Anterior cingulate cortex (tissue), 58 donors: ENCODE measurements at regions not wholly inside any gene's neighbourhood (a gene's known extent, or its start where the extent isn't known, plus 50 kb on each side); places are given as distances from the start of the nearest gene placed in this dataset.
"Not testable (repeated sequence)": the region's sequence is repeated elsewhere in the genome, so short reads cannot be mapped to it uniquely, and the experiment has no call there.

Experiments
- DNase-seq, 58 donors: peaks; one replicate each; lab custom pipeline; 2025; lab: John Stamatoyannopoulos, UW

DNA sequence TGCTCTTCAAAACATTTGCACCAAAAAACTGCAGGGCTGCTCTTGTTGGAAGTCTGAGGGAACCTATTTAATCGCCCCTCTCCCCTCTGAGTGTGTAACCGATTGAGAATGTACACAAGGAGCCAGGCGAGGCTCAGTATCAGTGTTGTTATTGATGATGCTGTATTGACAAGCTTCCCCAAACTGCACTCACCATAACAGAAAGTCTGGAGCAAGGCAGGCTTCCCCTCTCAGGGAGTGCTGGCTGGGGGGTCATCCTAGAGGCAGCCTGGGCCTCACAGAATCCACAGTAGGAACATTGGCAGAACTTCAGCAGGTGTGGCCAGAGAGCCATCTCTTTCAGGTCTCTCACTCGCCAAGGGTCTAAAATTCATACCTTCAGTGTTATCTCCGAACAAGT lies 58.1 kb upstream of the TUNAR start:
- no peak for DNase-seq

- DNase-seq, result no peak
Observed at GRCh38 chr14:95817271-95817670, 59.4 kb upstream of the TUNAR start.

DNA sequence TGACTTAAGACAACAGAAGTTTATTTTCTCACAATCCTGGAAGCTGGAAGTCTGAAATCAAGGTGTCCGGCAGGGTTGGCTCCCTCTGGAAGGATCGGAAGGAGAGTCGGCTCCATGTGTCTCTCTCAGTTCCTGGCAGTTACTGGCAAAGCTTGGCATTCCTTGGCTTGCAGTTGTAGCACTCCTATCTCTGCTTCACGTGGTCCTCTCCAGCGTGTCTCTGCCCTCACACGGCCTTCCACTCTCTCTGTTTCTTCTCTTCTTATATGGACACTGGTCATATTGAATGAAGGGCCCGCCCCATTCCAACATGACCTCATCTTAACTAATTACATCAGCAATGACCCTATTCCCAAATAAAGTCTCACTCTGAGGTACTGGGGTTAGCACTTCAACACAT lies 60.1 kb upstream of the TUNAR start:
- no peak for DNase-seq

DNA sequence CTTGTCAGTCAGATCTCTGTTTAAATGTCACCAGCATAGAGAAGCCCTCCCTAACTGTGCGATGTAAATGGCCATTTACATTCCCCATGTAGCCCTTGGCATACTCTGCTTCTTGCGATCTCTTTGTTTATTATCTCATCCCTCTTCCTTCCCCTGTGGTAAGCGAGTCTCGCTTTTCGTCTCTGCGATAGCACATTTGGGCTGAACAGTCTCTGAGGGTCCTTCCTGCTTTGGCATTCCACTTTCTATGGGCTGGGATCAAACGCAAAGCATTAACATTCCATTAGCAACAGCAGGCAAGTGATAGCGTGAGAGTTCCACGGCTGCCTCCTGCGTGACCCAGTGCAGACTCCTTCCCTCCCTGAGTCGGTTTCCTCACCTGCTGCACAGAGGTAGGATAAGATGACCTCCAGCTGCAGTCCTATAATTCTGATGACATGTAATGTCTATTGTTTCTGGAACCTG lies 61.4 kb upstream of the TUNAR start:
- DNase-seq, result no peak

- no peak for DNase-seq
Observed at GRCh38 chr14:95814363-95815225, 62.0 kb upstream of the TUNAR start.

GRCh38 chr14:95811813-95812212 lies 64.8 kb upstream of the TUNAR start:
- DNase-seq, result no peak

GRCh38 chr14:95808371-95808770 lies 68.3 kb upstream of the TUNAR start:
- DNase-seq, result no peak

DNA sequence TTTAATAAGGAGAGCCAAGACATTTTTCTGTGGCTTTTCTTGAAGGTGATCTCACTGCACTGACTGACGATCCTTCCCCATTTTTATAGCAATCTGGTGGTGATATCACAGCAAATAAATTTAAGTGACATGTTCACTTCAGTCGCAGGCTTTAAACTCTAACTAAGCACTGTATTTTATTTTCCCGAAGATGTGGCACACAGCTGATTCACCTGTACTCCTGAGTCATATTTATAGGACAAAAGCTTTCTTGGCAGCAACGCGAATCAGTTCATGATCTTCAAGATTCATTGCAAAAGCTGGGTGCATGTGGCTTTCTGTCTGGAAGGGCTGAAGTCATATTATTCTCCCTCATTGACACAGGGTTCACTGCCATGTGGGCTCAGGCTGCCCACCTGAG lies 79.8 kb upstream of the TUNAR start:
- DNase-seq, result no peak

- DNase-seq, result no peak
Observed at GRCh38 chr14:95787941-95788340, 74.0 kb upstream of the TCL1A start.

DNA sequence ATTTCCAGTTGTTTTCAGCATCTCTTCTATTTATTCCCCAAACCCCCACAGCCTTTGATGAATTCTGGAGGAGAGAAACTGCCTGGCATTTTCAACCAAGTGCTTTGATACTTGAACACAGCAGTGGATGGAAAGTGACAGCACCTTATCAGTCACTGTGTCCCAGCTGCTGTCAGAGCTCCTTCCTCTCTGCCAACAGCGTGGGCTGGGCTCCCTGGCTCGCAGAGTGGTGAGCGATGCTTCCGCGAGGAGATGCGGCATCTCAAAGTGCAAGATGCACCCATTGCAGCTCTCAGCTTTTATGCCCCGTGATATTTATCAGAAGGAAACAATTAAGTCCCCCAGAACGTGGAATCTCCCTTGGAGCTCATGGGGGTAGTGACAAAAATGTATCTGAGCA lies 72.6 kb upstream of the TCL1A start:
- DNase-seq, result peak in 1 of 58 donors; percentile 9

DNA sequence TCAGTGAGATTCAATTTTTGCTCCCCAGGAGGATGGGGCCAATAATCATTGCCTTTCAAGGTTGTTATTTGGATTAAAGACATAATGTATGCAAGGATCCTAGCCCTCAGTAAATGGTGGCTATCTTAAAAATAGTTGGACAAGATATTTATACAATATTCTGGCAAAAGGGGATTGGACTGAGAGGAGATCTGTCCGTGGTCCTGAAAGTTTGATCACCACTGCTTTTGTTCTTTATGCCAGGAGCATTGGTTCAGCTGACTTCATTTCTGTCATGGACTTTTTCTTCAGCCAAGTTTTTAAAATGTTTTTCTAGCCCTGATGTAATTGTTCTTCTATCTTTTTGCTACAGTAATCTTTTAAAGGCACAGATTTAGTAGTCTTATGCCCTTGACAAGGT lies 70.2 kb upstream of the TCL1A start:
- DNase-seq, result no peak

GRCh38 chr14:95776798-95777534 lies 63.0 kb upstream of the TCL1A start:
- DNase-seq, result no peak

DNA sequence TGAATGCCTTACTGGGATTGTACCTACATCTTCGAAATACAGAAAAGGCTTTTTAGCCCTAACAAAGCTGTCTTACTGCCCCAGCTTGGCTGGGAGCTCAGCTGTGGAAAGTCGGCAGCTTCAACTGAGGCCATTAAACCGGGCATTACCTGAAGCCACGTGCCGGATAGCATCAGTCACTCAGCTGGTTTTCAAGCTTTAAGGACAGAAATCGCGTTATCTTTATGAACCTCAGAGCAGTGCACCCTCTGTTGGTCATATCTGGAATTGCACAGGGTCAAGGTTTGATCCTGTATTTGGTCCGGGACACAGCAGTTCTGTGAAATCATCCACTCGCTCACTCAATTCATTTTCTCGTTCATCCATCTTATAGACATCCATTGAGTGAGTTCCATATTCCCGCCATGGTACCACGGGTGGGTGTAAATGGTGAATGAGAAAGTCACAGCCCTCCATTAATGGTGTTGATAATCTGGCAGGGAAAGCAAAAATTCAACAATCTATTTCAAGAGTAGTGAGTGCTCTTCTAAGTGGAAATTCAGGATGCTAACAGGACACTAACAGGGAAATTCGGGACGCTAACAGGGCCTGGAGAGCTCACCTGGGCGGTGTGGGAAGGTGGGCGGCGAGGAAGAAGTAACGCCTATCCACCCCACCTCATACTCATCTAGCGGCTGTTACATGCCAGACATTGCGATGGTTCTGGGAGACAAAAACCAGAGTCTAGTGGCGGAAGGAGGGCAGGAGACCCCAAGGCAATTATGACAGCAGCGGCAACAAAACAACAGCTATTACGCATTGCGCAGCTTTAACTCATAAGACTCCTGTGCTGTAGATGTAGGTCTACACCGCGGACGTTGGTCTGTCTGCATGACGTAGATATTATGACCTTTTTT lies 60.6 kb upstream of the TCL1A start:
- DNase-seq, result peak in 16 of 58 donors; percentile 1 to 45 (median 8)

DNA sequence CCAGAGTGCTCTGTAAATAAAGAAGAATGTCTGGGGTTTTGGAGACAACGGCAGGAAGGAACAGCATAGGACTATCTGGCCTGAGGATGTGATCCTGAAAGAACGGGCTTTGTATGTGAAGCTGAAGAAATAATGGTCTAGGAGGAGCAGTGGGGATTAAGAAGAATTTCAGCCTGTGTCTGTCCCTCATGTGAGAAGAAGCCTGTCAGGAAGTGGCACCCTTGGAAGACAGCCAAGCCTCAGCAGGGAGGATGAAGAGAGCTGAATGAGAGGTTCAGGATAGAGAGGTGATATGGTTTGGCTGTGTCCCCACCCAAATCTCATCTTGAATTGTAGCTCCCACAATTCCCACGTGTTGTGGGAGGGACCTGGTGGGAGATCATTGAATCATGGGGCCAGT lies 56.9 kb upstream of the TCL1A start:
- DNase-seq, result no peak

GRCh38 chr14:95769976-95770375 lies 56.1 kb upstream of the TCL1A start:
- DNase-seq, result no peak

DNA sequence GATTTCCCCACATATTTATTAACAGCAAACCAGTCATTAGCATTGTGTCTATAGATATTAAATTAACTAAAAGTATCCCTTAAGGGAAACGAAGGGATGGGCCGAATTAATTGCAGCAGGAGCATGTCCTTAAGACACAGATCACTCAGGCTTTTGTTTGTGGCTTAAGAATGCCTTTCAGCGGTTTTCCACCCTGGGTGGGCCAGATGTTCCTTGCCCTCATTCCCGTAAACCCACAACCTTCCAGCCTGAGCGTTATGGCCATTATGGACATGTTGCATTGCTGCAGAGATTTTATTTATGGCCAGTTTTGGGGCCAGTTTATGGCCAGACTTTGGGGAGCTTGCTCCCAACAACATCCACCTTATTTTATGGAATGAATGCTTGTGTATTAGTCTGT lies 55.5 kb upstream of the TCL1A start:
- DNase-seq, result not testable (repeated sequence)

DNA sequence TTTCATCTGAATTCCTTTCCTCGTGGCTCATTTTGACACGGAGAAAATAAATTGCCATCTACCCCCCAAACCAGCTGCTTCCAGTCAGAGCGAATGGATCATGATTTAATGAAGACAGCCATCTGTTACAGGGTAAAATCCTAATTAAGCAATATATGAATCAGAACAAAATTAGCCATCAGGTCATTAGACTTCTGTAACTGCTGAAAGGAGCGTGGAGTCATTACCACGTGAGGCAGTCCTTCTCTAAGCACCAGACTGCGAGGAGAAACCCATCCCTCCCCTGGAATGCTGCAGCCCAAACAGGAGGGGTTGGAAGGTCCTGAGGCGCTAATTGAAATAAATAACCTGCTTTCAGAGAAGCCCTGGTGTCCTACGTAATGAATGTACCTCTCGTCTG lies 51.1 kb upstream of the TCL1A start:
- DNase-seq, result no peak

GRCh38 chr14:95763875-95764274 lies 50.0 kb upstream of the TCL1A start:
- DNase-seq, result no peak
